Activated CD4-positive, alpha-beta T cell treated with anti-CD3 and anti-CD28 coated beads, Interleukin-2, amount 50 U/mL, for 16 hours (primary cell): ENCODE measurements at regions not wholly inside any gene's neighbourhood (a gene's known extent, or its start where the extent isn't known, plus 50 kb on each side); places are given as distances from the start of the nearest gene placed in this dataset.

ENCODE experiments used
- DNase-seq: peaks from one replicate; pipeline ENCODE4 v3.0.0-alpha.2; 2020

GRCh38 chr4:132910229-132910748, 238.8 kb upstream of the PCDH10 start:
- no peak for DNase-seq

GRCh38 chr4:132918096-132918495, 231.0 kb upstream of the PCDH10 start:
- no peak for DNase-seq

- DNase-seq: no peak
Measured at GRCh38 chr4:132923516-132923915, 225.6 kb upstream of the PCDH10 start.

- no peak for DNase-seq
Measured at GRCh38 chr4:132934911-132935310, 214.2 kb upstream of the PCDH10 start.

DNA sequence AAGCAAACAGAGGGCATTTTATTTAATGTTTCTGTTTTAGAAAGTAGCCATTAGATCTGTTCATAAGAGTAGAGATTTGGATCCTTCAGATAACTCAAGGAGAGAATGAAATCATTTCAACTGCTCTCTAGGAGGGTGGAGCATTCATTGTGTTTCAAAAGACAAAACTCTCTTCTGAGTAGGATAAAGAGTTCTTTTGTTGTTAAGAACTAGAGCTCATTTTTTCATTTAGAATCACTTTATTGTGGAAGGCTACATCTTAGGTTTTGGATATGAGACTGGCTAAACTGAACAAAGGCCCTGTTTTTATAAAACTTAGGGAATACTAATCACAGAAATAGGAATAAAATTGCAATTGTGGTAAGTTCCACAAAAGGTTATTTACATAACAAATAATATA, 193.9 kb upstream of the PCDH10 start:
- DNase-seq: no peak

DNA sequence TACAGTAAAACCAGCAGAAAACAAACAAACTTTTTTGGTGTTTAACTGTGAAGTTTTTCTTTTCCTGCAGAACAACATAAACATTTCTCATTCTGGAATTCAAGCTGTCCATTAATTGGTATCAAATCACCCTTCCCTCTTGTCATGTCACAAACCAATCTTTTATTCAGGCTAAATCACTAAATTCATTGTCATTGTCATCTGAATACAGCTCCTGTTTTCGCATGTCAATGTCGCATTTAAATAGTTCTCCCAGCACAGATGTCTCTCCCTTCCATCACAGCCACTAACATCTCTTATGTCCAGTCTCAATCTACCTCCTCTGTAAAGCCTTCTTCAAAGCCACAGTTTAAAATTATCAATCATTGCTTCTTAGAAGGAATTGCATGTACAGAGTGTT, 192.1 kb upstream of the PCDH10 start:
- no peak for DNase-seq

GRCh38 chr4:132958457-132959263, 190.4 kb upstream of the PCDH10 start:
- no peak for DNase-seq

DNA sequence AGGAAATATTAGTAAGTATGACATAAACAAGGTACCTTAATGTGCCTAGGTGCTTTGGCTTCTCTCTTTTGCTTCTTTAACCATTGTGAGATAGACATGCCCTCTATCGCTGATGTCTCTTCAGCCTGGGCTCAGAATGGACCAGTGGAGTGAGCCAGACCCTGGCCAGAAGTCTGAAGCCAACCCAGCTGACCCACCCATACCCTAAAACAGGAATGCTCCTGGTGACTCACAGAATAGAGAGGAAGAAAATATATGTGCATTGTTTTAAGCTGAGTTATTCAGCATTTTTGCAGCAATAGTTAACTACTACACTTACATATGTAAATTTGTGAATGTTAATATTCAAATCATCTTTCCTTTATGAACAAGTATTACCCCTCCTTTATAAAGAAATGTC, 167.5 kb upstream of the PCDH10 start:
- no peak for DNase-seq

DNA sequence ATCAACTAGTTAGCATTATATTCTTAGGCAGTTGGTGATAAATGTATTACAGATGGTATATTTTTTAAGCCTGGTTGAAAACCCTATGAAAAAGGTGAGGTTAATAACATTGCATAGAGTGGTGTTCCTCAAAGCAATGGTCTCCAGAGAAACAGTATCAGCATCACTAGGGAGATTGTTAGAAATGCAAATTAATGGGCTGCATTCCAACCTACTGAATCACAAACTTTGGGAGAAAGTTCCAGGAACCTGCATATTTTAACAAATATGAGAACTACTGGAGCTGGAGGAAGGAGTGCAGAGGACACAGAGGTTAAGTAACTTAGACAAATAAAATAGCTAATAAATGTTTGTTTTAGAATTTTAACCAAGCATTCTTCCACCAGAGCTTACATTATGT, 166.9 kb upstream of the PCDH10 start:
- no peak for DNase-seq

DNA sequence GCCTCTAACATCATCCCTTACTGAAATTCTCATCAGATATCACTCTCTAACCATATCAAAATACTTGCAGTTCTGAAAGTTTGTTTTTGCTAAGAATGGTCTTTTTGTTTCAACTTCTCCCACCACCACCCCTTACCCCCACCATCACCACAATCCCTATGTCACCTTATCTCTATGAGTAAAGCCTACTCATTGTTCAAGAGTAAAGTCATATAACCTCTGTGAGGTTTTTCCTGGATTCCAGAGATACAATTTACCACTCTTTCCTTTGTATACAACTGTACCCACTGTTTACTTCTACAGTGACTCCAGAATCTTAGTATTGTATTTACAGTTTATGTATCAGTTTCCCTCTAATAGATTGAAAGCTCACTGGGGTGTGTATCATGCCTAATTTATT, 158.0 kb upstream of the PCDH10 start:
- no peak for DNase-seq

GRCh38 chr4:132992686-132993085, 156.4 kb upstream of the PCDH10 start:
- no peak for DNase-seq

DNA sequence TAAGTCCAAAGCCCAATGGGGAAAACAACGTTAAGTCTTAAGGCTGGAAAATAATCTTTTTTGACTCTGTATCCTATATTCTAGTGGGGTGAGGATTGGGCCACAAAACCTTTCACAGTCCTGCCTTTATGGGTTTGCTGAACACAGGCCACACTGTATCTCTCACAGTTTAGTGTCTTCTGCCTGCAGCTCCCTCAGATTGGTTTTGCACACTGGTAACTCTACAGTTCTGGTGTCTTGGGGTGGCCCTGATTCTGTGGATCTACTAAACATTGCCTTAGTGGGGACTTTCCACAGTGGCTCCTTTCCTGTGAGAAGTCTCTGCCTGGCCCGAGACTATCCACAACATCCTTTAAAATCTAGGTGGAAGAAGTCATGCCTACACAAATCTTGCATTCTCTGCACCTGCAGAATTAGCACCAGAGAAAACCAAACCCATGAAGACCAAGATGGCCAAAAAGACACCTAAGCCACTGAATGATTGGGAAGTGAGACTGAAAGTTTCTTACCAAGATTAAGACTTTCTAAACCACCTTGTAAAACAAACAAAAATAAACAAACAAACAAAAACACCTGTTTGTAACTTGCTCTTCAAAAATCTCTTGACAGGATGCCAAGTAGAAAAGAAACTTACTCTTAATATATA, 150.4 kb upstream of the PCDH10 start:
- no peak for DNase-seq

DNA sequence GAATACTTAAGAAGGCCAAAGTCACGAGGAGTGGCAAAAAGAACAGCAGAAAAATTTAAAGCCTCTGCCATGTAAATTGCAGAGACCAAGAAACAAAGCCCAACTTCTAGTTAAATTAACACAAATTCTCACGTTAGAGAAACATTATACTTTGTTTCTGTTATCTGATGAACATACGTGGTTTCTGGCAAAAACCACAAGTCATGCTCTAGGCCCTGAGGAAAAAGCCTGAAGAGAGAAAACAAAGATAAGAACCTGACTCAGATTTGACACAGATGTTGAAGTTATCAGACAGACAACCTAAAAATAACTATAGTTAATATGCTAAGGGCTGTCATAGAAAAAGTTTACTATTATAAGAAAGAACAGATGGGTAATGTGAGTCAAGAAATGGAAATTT, 149.1 kb upstream of the PCDH10 start:
- no peak for DNase-seq

DNA sequence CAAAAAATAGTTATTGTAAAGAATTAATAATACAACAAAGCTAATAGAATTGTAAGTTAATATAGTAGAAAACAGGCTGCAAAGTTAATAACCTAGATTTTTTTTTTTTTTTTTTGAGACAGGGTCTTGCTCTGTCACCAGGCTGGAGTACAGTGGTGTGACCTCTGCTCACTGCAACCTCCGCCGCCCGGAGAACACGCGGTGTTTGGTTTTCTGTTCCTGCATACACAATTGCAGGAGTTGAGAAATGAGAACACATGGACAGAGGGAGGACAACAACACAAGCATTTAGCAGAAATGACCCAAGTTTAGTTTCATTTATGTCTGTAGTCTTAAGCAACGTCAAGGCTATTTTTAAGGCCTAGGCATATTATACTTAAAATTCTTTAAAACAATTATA, 145.9 kb upstream of the PCDH10 start:
- no peak for DNase-seq

GRCh38 chr4:133014473-133015135, 134.5 kb upstream of the PCDH10 start:
- DNase-seq: no peak

DNA sequence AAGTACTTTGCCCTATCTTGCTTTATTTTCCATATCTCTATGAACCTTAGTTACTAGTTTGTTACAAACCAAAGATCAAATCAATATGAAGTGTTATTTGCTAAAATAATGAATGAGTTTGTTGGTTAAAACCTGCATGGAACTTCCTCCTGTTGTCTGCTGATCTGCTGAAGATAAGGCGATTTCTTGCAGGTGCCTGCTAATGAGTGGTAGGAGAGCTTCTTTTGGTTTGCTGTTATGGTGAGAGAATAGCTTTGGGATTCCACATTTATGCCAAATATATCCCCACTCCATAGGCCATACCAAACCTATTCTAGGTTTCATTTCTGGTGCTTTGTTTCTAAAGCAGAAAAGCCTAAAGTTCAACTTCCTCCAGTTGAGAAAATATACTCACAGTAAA, 103.8 kb upstream of the PCDH10 start:
- DNase-seq: no peak

DNA sequence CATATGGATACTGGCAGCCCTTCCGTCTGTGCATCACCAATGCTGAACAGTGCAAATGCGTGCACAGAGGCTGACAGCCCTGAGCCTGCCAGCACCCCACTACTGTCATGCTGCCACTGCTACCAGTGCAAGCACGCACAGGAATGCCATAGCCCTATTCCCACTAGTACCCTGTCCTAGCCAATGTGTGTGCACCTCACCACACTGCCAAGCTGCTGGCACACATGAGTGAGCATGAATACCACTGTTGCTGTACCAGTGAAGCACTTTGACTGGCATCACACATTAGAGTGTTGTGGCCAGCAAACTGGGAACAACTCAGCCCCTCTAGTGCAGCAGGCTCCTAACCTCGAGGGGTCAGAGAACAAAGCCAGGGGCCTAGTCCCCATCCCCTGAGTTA, 102.9 kb upstream of the PCDH10 start:
- no peak for DNase-seq

GRCh38 chr4:133058701-133059100, 90.4 kb upstream of the PCDH10 start:
- DNase-seq: no peak

DNA sequence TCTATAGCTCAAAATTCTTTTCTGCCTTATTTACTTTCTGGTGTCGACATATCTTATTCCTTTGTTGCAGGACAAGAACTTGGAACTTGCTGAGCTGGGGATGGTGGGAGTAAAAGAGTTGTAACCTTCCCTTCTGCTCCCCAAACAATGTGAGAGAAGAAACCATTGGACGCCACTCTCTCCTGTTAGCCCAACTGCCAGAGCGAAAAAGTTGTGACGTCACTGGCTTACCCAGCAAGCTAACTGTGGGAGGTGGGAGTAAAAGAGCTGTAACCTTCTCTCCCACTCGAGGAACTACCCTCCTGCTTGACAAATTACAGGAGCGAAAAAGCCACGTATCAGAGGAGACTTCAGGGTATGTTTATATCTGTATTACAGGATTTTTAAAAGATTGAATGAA, 90.0 kb upstream of the PCDH10 start:
- DNase-seq: no peak

GRCh38 chr4:133062851-133063250, 86.2 kb upstream of the PCDH10 start:
- DNase-seq: no peak

- no peak for DNase-seq
Measured at GRCh38 chr4:133068083-133068482, 81.0 kb upstream of the PCDH10 start.

DNA sequence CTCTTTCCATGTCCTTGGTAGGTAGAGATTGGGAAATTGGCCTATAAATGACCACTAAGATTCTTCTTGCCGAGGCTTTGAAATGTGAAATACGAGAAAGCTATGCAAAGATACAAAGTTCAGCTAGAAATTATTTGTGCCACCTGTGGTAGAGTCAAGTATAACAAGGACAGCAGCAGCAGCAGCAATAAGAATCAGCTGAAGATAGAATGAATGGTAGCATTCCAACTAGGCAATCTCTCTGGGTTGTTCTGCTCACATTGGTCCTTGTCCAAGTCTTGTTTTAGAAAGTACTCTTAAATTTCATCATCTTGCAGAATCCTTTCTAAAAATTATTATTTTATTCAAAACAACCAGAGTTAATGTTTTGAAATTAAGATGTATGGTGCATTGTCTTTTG, 67.8 kb upstream of the PCDH10 start:
- DNase-seq: no peak

GRCh38 chr4:133084421-133084820, 64.7 kb upstream of the PCDH10 start:
- no peak for DNase-seq

GRCh38 chr4:133095591-133095990, 53.5 kb upstream of the PCDH10 start:
- no peak for DNase-seq
